SJCRH30 (cell line): ENCODE measurements at regions not wholly inside any gene's neighbourhood (a gene's known extent, or its start where the extent isn't known, plus 50 kb on each side); places are given as distances from the start of the nearest gene placed in this dataset.

ENCODE experiments used
- DNase-seq, 2 experiments: peaks; one replicate each; pipeline ENCODE4 v3.0.0-alpha.2; 2015 to 2020
- H3K27ac ChIP-seq: fragments of 250-450 bp; sonication (Bioruptor Pico); 2 replicates; pipeline ENCODE4 v1.5.1; 2020; ENCODE audit warnings: mild to moderate bottlenecking, moderate library complexity
- H3K27me3 ChIP-seq: fragments of 250-450 bp; sonication (Bioruptor Pico); 2 replicates; pipeline ENCODE4 v1.5.1; 2020; ENCODE audit warnings: mild to moderate bottlenecking, moderate library complexity
- H3K36me3 ChIP-seq: fragments of 250-450 bp; sonication (Bioruptor Pico); 2 replicates; pipeline ENCODE4 v1.5.1; 2020; ENCODE audit warnings: mild to moderate bottlenecking, moderate library complexity
- H3K4me1 ChIP-seq: fragments of 250-450 bp; sonication (Bioruptor Pico); 2 replicates; pipeline ENCODE4 v1.5.1; 2020; ENCODE audit warnings: mild to moderate bottlenecking, moderate library complexity
- H3K4me3 ChIP-seq: fragments of 250-450 bp; sonication (Bioruptor Pico); 2 replicates; pipeline ENCODE4 v1.5.1; 2020; ENCODE audit warnings: mild to moderate bottlenecking, moderate library complexity
- H3K9me3 ChIP-seq: fragments of 250-450 bp; sonication (Bioruptor Pico); replicated peaks from 2 replicates; pipeline ENCODE4 v1.5.1; 2020; ENCODE audit warnings: mild to moderate bottlenecking, moderate library complexity

DNA sequence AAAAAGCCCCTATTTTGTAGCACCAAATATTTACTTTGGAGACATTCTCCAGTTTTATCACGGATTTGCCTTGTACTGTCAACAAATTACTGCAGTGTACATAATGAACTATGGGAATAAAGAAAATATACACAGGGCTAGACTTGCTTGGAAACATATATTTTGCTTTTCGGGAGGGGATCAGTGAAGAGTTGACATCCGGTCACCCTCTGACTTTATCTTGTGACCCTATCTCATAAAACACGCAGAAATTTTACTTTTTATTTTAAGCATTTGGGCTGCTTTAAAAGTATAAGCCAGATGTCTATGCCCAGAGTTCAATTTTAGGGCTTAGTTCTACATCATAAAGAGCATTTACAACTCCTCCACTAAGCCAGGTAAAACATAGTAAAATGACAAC is 630.7 kb downstream of the TOX3 start:
- no peak for DNase-seq
- Histone ChIP-seq H3K9me3 (no peaks in the 10 kb centered on the region), H3K27me3 (peaks cover 4% of the 10 kb centered on the region; the same call in 1 of the 2 replicates), H3K4me1 (no peaks in the 10 kb centered on the region), H3K36me3 (no peaks in the 10 kb centered on the region), H3K4me3 (no peak overlapping the region), H3K27ac (no peak overlapping the region)

DNA sequence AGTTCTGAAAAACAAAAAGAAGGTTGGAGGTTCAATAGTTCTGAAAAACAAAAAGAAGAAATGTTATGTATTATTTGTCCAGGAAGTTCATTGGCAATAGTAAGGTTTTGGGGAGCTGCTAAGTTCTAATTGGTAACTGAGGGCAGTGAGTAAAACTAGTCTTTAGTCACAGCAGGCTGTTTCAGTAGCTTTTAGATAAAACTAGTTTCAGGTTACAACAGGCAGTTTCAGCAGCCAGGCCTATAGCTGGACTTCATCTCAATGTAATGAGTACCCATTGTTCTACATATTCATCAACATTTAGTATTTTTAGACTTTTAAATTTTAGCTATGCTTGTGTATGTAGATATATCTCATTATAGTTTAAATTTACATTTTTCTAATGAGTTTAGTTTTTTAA is 639.3 kb downstream of the TOX3 start:
- no peak overlapping the region for H3K4me3 ChIP-seq
- H3K4me1 ChIP-seq, result no peaks in the 10 kb centered on the region
- DNase-seq, result peak in 1 of 2 experiments; percentile 14
- H3K27ac ChIP-seq, result no peak overlapping the region
- no peaks in the 10 kb centered on the region for H3K36me3 ChIP-seq
- peaks cover 12% of the 10 kb centered on the region for H3K9me3 ChIP-seq
- H3K27me3 ChIP-seq, result no peaks in the 10 kb centered on the region; the same call in 1 of the 2 replicates

DNA sequence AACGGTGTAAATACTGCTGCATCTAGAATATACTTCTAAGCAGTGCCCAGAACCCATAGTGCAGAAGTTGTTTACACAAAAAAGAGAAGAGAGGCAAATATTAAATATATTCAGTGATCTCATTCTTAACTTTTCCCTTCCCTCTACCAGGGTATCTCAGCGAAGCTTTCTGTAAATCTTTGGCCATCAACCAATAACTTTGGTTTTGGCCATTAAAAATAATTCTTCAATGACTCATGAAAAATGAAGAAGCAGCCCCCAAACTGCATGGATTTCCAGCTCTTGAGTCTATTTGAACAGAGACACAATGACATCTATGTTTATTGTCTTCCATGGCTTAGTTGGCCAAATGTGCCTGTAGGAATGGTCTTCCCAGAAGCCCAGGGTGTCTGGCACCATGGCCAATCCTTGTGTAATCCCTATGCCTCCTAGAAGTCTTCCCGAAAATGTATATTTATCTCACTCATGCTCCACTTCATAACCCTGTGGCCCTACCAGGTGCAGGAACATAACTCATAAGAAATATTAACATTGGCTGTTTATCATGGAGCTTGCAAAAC is 646.6 kb downstream of the TOX3 start:
- no peak overlapping the region for H3K27ac ChIP-seq
- peak in 1 of 2 experiments; percentile 11 for DNase-seq
- no peaks in the 10 kb centered on the region for H3K36me3 ChIP-seq
- peaks cover 5% of the 10 kb centered on the region; the same call in 1 of the 2 replicates for H3K4me1 ChIP-seq
- no peak overlapping the region for H3K4me3 ChIP-seq
- no peaks in the 10 kb centered on the region for H3K9me3 ChIP-seq
- H3K27me3 ChIP-seq, result no peaks in the 10 kb centered on the region

DNA sequence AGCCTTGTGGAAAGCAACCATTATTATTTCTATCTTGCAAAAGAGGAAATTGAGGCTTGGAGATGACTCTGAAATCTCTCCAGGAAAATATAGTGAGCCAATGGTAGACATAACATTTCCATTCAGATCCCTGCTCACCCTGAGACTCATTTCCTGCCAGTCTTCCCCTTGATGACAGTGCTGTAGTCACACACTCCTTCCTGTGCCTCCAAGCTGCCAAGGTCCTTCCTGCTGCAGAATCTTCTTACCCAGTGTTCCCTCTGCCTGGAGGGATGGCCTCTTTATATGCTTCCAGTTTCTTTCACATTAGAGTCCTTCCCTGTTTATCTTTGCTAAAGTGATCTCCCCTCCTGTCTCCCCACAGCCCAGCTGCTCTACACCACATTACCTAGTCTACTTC is 648.1 kb downstream of the TOX3 start:
- Histone ChIP-seq H3K27me3 (no peaks in the 10 kb centered on the region), H3K4me1 (peaks cover 5% of the 10 kb centered on the region; the same call in 1 of the 2 replicates), H3K4me3 (no peak overlapping the region), H3K36me3 (no peaks in the 10 kb centered on the region), H3K9me3 (no peaks in the 10 kb centered on the region), H3K27ac (no peak overlapping the region)
- DNase-seq, result no peak

DNA sequence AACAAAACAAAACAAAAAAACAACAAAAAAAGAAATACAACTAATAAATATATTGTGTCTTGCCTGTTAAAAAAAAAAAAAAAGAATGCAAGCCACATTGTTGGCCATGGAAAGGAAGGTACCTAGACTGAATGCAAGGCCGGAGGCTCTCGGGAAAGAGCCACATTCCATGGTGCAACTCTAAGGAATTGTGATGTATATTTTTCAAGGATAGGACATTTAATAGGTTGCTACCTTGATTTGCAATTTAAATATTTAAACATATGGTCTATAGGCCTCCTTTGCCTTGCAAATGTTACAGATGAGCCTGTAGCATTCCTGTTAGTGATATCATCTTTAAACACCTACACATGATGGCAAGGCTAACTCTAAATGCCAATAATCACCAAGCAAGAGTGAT is 650.9 kb downstream of the TOX3 start:
- H3K36me3 ChIP-seq, result no peaks in the 10 kb centered on the region
- no peak overlapping the region for H3K27ac ChIP-seq
- H3K4me1 ChIP-seq, result peaks cover 9% of the 10 kb centered on the region; the same call in 1 of the 2 replicates
- no peak for DNase-seq
- H3K4me3 ChIP-seq, result no peak overlapping the region
- no peaks in the 10 kb centered on the region for H3K9me3 ChIP-seq
- no peaks in the 10 kb centered on the region for H3K27me3 ChIP-seq

DNA sequence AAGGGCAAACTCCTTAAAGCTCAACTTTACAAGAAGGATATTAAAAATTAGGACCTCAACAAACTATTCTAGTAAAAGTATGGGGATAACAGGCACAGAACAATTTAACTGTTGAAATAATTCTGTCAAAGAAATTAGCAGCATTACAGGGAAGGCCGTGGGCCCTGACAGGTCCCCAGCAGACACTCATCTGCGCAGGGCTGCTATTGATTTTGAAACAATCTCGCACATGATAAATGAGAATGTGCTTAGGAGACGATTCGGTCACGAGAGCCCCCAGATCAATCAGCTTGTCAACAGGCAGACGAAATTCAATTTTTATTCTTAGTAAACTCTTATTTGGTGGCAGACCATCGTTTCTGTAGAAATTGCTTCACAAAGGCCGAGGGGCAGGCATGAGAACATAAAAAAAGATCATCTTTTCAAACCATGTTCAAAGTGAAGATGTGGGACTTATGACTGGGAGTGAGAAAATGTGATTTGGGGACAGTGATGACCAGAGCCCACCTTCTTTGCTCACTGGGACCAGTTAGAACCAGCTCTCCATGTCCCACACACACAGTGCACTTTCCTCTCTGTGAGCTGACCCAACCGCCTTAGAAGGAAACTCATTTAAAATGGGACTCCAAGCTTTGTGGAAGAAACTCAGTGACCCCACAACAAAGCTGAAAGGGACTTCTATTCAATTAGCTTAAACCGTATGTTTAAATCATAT is 654.5 kb downstream of the TOX3 start:
- Histone ChIP-seq H3K9me3 (no peaks in the 10 kb centered on the region), H3K27ac (no peak overlapping the region), H3K4me3 (no peak overlapping the region), H3K4me1 (peaks cover 5% of the 10 kb centered on the region; the same call in 1 of the 2 replicates), H3K27me3 (no peaks in the 10 kb centered on the region), H3K36me3 (no peaks in the 10 kb centered on the region)
- DNase-seq, result no peak

DNA sequence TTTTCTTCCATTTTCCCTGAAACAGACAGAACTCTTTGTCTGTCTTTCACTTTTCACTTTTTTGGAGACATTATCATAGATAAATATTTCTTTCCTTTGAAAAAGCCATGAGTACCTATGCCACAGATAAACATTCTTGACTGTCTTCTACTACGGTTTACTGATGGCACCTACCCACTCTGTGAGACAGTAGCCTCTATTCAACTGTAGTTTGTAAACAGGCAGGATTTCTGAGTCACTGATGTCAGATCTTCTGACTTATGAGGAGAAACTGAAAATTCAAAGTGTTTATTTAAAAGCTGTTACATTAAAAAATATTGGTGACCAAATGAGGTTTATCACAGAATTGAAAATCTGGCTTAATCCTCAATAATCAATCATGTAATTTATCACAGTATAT is 658.4 kb downstream of the TOX3 start:
- Histone ChIP-seq H3K4me3 (no peak overlapping the region), H3K27ac (no peak overlapping the region), H3K9me3 (no peaks in the 10 kb centered on the region), H3K4me1 (peaks cover 5% of the 10 kb centered on the region; the same call in 1 of the 2 replicates), H3K36me3 (no peaks in the 10 kb centered on the region), H3K27me3 (no peaks in the 10 kb centered on the region)
- no peak for DNase-seq

DNA sequence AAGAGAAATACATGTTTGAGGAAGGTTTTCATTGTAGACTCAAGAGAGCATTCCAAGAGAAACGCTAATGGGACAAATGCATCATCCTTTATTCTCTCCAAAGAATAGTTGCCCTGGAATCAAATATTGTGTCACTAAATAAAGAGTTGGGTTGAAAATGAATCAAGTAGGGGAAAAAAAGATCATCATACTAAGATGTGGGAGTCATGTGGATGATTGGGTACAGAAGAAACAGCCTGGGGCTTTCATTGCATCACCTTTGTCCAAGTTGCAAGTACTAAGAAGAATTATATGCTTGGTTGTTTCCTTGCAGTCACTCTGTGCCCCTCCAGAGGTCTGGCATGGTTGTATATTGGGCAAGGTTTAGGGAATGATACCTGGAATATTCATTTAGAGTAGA is 658.9 kb downstream of the TOX3 start:
- Histone ChIP-seq H3K4me1 (peaks cover 5% of the 10 kb centered on the region; the same call in 1 of the 2 replicates), H3K27ac (no peak overlapping the region), H3K9me3 (no peaks in the 10 kb centered on the region), H3K36me3 (no peaks in the 10 kb centered on the region), H3K27me3 (no peaks in the 10 kb centered on the region), H3K4me3 (no peak overlapping the region)
- DNase-seq, result no peak

DNA sequence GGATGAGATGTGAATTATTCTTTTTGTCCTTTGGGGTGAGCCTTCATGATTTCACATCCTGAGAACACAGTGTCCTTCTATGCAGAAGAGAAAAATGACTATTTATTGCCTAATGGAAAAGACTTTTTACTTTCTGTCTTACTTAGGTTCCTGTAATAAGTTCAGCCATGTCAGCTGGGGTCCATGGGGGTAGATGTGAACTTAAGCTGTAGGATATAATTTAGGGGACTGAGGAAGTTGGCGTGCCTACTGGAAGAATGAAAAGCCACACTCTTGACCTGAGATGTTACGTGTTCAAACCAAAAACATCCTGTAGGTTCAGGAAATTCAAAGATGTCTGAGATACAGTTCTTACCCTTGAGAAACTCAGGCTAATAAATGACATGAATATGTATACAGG is 660.5 kb downstream of the TOX3 start:
- H3K27ac ChIP-seq, result no peak overlapping the region
- H3K4me1 ChIP-seq, result peaks cover 18% of the 10 kb centered on the region
- H3K4me3 ChIP-seq, result no peak overlapping the region
- no peaks in the 10 kb centered on the region for H3K27me3 ChIP-seq
- DNase-seq, result no peak
- no peaks in the 10 kb centered on the region for H3K36me3 ChIP-seq
- no peaks in the 10 kb centered on the region for H3K9me3 ChIP-seq

DNA sequence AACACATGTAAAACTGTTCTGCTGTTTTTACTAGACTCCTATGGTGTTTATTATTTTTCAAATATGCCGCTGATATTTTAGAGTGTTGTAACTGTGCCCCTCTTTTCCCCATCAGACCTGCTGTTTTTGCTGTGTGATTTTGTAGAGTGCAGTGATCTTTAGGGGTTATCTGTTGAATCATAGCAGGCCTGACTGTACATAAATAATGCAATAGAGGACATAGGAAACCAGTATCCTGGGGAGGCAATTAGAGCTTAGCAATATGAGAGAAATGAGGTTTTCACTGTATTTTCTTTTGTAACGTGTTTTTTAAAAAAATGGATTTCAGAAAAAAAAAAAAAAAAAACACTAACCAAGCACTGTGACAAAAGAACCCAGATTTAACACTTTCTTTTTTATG is 662.2 kb downstream of the TOX3 start:
- Histone ChIP-seq H3K4me1 (peaks cover 28% of the 10 kb centered on the region), H3K27me3 (no peaks in the 10 kb centered on the region), H3K36me3 (no peaks in the 10 kb centered on the region), H3K27ac (no peak overlapping the region), H3K9me3 (no peaks in the 10 kb centered on the region), H3K4me3 (no peak overlapping the region)
- no peak for DNase-seq

DNA sequence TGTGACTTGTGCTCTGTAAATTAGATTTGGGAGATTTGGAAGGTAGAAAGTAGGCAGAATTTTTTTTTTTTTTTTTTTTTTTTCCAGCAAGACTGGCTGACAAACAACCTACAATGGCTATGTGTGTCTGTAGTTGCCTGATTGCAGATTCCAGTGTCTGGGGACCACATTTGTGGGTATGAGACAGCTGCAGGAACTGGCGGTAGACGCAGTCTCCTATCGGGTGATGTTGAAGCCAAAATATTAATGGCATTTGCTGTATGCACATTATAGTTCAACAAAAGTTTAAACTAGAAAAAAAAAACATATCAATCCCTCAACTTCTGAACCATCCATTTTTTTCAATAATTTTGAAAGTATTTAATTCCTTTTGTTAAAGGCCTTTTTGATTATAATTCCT is 665.2 kb downstream of the TOX3 start:
- H3K27ac ChIP-seq, result peak overlapping the region; percentile 84

DNA sequence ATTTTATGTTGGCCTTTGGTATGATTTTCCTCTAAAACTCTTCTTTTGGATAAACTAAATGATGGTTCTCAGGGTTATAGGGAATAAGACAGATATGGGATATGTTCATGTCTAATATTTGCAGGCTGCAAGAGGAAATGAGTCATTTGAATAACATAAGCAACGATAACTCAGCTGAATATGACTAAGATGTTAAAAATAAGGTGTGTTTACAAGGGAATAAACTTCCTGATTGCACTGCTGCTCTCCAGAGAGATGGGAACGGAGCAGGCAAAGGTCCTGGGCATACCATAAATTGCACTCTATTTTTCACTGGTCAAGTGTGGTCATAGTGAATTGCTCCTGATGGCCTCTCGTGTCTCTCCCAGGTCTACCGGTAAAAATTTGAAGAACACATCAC is 666.2 kb downstream of the TOX3 start:
- no peaks in the 10 kb centered on the region for H3K27me3 ChIP-seq
- DNase-seq, result no peak
- H3K4me3 ChIP-seq, result no peak overlapping the region
- no peaks in the 10 kb centered on the region for H3K9me3 ChIP-seq
- H3K27ac ChIP-seq, result peak overlapping the region; percentile 84
- no peaks in the 10 kb centered on the region for H3K36me3 ChIP-seq
- peaks cover 56% of the 10 kb centered on the region for H3K4me1 ChIP-seq

More for the DNA sequence above, 665.2 kb downstream of the TOX3 start:
- Histone ChIP-seq H3K4me1 (peaks cover 49% of the 10 kb centered on the region), H3K36me3 (no peaks in the 10 kb centered on the region), H3K9me3 (no peaks in the 10 kb centered on the region), H3K4me3 (no peak overlapping the region), H3K27me3 (no peaks in the 10 kb centered on the region)
- peak; percentile 84 to 88 for DNase-seq

DNA sequence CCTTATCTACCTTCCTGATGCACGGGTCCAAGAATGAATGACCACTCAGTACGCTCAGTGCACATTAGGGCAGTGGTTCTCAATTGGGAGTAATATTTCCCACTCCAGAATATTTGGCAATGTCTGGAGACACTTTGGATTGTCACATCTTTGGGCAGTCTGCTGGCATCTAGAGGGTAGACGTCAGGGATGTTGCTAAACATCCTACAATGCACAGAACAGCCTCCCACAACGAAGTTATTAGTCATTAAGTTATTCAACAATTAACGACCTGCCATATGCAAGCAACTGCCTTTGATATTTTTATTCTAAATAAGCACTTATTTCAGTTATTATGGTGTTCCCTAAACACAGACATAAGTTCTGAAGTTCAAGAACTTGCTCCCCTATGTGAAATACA is 669.3 kb downstream of the TOX3 start:
- Histone ChIP-seq H3K27ac (peak overlapping the region; percentile 90), H3K4me3 (no peak overlapping the region), H3K27me3 (no peaks in the 10 kb centered on the region), H3K36me3 (no peaks in the 10 kb centered on the region), H3K9me3 (no peaks in the 10 kb centered on the region), H3K4me1 (peaks cover 65% of the 10 kb centered on the region)
- DNase-seq, result no peak

DNA sequence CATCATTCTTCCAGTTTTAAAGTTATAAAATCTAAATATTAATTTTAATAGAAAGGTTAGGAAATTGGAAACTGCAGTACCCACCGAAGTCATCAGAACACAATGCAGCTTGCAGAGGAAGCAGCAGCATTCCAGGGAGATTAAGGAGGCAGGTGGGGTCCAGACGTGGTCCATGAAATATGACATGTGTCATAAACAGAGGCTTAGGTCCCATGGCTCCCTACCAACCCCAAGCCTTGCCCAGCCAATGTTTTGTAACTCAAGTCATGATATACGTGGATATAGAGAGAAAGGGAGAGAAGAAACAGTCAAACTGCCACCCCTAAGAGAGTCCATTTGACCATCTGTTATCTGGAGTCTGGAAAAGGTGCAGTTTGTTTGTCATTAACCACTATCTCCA is 670.0 kb downstream of the TOX3 start:
- no peaks in the 10 kb centered on the region for H3K9me3 ChIP-seq
- peak overlapping the region; percentile 90 for H3K27ac ChIP-seq
- H3K36me3 ChIP-seq, result no peaks in the 10 kb centered on the region
- peak overlapping the region; percentile 36 for H3K4me3 ChIP-seq
- peak; percentile 74 to 81 for DNase-seq
- H3K4me1 ChIP-seq, result peaks cover 58% of the 10 kb centered on the region
- no peaks in the 10 kb centered on the region for H3K27me3 ChIP-seq

DNA sequence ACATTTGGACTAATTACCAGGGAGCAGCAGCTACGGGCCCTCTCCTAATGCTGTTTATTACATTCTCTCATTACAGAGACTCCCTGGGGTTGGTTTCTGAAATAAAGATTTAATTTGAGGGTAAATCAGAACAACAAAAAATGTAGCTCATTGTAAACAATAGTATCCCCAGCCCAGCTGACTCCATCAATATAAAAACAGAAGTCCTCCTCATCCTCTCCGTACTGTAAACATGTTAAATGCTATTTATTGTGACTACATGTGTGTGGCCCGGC is 670.4 kb downstream of the TOX3 start:
- Histone ChIP-seq H3K27ac (peak overlapping the region; percentile 90), H3K9me3 (no peaks in the 10 kb centered on the region), H3K4me1 (peaks cover 55% of the 10 kb centered on the region), H3K4me3 (peak overlapping the region; percentile 36), H3K36me3 (no peaks in the 10 kb centered on the region), H3K27me3 (no peaks in the 10 kb centered on the region)
- DNase-seq, result no peak
